ENCODE measurements at regions not wholly inside any gene's neighbourhood (a gene's known extent, or its start where the extent isn't known, plus 50 kb on each side); places are given as distances from the start of the nearest gene placed in this dataset.
A peak's percentile ranks its signal among the peaks of the same experiment; 100 is the strongest.

DNA sequence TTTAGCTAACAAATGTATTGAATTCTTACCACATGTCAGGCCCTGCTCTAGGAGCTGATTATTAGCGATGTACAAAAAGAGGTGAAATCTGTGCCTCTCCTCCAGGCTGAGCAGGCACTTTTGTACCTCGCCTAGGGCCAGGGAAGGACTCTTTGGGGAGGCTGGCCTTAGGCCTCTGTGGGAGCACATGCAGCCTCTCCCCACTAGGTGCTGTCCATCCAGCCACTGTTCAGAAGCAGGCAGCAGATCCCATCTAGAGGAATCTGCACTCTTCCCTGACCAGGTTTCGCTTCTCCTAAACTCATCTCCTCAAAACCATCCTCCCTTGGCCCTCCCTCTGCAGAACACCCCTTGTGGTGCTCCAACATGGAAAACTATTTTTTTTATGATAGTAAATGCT lies 51.9 kb upstream of the WT1 start:
- ChIA-PET POLR2A (ENCODE audit: partially characterized antibody) (no interaction called here), CTCF (ENCODE audit: partially characterized antibody) (interaction anchor here (0.6 to 1.1 kb wide), 2 partner anchors 10 to 478 kb away, joined by 3 to 4 read pairs; no protein-coding TSS in a partner anchor)
- no peaks in the 10 kb centered on the region for H3K9me3 ChIP-seq (ENCODE audit: insufficient read depth in 2 of 2, low read depth in 1 of 2, low read length in 1 of 2)
- H3K9ac ChIP-seq (replicated peaks in 1 of 4; ENCODE audit: extremely low read depth in 1 of 4, low read depth in 3 of 4, low read length in 3 of 4), result no peak overlapping the region
- H3K4me3 ChIP-seq (ENCODE audit: extremely low read depth in 1 of 4, insufficient read depth in 2 of 4, low read depth in 3 of 4, low read length in 4 of 4), result no peak overlapping the region
- H3K79me1 ChIP-seq (ENCODE audit: low read depth, low read length), result no peaks in the 10 kb centered on the region
- H4K20me1 ChIP-seq (replicated peaks in 1 of 2; ENCODE audit: control insufficient read depth in 1 of 2, insufficient read depth in 2 of 2, low read length in 2 of 2), result no peaks in the 10 kb centered on the region
- 76% methylated on average over 3 of the region's 3 CpGs; no CpG with 5 or more reads in 1 of the 2 experiments for WGBS, 2 experiments (ENCODE audit: extremely low coverage in 1 of 2, insufficient coverage in 1 of 2, insufficient read length in 1 of 2, insufficient replicate concordance in 2 of 2, low coverage in 1 of 2, low lambda C conversion rate in 2 of 2, missing lambda C conversion rate in 1 of 2)
- H3K56ac ChIP-seq (replicated peaks; ENCODE audit: insufficient read length, low read depth, low read length), result no peak overlapping the region
- H2BK12ac ChIP-seq (ENCODE audit: low read depth, low read length), result no peak overlapping the region
- no peak overlapping the region for H2BK15ac ChIP-seq (ENCODE audit: low read length)
- H2AK5ac ChIP-seq (ENCODE audit: low read depth, low read length), result no peak overlapping the region
- no peak overlapping the region for H2BK20ac ChIP-seq (ENCODE audit: low read length)
- no peak overlapping the region for H4K8ac ChIP-seq (ENCODE audit: extremely low read depth, insufficient read depth, low read length)
- no peak overlapping the region for H3K4me2 ChIP-seq (ENCODE audit: insufficient read depth in 1 of 2, low read depth in 2 of 2, low read length in 2 of 2)
- no peaks in the 10 kb centered on the region for H3K79me2 ChIP-seq (ENCODE audit: control insufficient read depth in 1 of 2, insufficient read depth in 2 of 2, low read length in 2 of 2)
- H2BK120ac ChIP-seq (replicated peaks; ENCODE audit: low read depth, low read length), result no peak overlapping the region
- no peak overlapping the region for H3K18ac ChIP-seq (ENCODE audit: extremely low read depth, low read length)
- H3K23ac ChIP-seq (ENCODE audit: insufficient read length), result no peak overlapping the region
- H3K14ac ChIP-seq (ENCODE audit: insufficient read length), result no peak overlapping the region
- H3K23me2 ChIP-seq (ENCODE audit: low read depth, low read length), result no peaks in the 10 kb centered on the region
- DNase-seq (ENCODE audit: low read depth in 1 of 2, low spot score in 2 of 2) (no peak), FAIRE-seq (no peak)
- H3K27ac ChIP-seq (ENCODE audit: low read depth, low read length), result no peak overlapping the region
- H3K27me3 ChIP-seq (replicated peaks in 1 of 4; ENCODE audit: control insufficient read depth in 3 of 4, extremely low read depth in 1 of 4, insufficient read depth in 3 of 4, low read length in 3 of 4), result no peaks in the 10 kb centered on the region
- H4K91ac ChIP-seq (replicated peaks; ENCODE audit: insufficient read length, low read length), result no peak overlapping the region
- H4K5ac ChIP-seq (ENCODE audit: insufficient read length, low read depth, low read length), result no peak overlapping the region
- H3K4ac ChIP-seq (replicated peaks; ENCODE audit: insufficient read length, low read depth, low read length), result no peak overlapping the region
- TF ChIP-seq BRCA1 (IDR thresholded peaks at IDR 0.05; ENCODE audit: low read depth, low read length) (no peak), RAD21 (IDR thresholded peaks at IDR 0.05 in 1 of 2, conservative IDR thresholded peaks at IDR 0.05 in 1 of 2; ENCODE audit: low read depth in 2 of 2, low read length in 2 of 2) (peak; percentile 25 to 39; a peak in 3 of 4 replicates)
- TF ChIP-seq, protein P1, sequence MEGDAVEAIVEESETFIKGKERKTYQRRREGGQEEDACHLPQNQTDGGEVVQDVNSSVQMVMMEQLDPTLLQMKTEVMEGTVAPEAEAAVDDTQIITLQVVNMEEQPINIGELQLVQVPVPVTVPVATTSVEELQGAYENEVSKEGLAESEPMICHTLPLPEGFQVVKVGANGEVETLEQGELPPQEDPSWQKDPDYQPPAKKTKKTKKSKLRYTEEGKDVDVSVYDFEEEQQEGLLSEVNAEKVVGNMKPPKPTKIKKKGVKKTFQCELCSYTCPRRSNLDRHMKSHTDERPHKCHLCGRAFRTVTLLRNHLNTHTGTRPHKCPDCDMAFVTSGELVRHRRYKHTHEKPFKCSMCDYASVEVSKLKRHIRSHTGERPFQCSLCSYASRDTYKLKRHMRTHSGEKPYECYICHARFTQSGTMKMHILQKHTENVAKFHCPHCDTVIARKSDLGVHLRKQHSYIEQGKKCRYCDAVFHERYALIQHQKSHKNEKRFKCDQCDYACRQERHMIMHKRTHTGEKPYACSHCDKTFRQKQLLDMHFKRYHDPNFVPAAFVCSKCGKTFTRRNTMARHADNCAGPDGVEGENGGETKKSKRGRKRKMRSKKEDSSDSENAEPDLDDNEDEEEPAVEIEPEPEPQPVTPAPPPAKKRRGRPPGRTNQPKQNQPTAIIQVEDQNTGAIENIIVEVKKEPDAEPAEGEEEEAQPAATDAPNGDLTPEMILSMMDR (IDR thresholded peaks at IDR 0.05; ENCODE audit: control extremely low read depth in 1 of 3, insufficient read depth in 1 of 3, low read depth in 1 of 3, low read length in 3 of 3), result peak; percentile 44 to 61 (median 55)
- TF ChIP-seq, protein P2, sequence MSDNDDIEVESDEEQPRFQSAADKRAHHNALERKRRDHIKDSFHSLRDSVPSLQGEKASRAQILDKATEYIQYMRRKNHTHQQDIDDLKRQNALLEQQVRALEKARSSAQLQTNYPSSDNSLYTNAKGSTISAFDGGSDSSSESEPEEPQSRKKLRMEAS (IDR thresholded peaks at IDR 0.05), result 0 out of 2 replicates have a peak, but pooled peaks have one; percentile 16
- H2BK5ac ChIP-seq (ENCODE audit: low read depth, low read length), result no peak overlapping the region
- no peaks in the 10 kb centered on the region for H3K4me1 ChIP-seq (replicated peaks in 1 of 4; ENCODE audit: control insufficient read depth in 3 of 4, insufficient read depth in 4 of 4, low read length in 3 of 4)
- no peaks in the 10 kb centered on the region for H3K36me3 ChIP-seq (ENCODE audit: control insufficient read depth in 2 of 4, insufficient read depth in 4 of 4, low read length in 3 of 4)
- no peak overlapping the region for H2AFZ ChIP-seq (ENCODE audit: low read length)
